GM19023 (cell line): ENCODE measurements at regions not wholly inside any gene's neighbourhood (a gene's known extent, or its start where the extent isn't known, plus 50 kb on each side); places are given as distances from the start of the nearest gene placed in this dataset.
"Not testable (repeated sequence)": the region's sequence is repeated elsewhere in the genome, so short reads cannot be mapped to it uniquely, and the experiment has no call there.

Source experiments
- ATAC-seq: cut with Tn5 transposase; IDR thresholded peaks from one replicate; pipeline ENCODE4 v1.9.1; 2021; ENCODE audit warnings: mild to moderate bottlenecking, moderate library complexity; ENCODE audit not compliant: unreplicated experiment

GRCh38 chrX:69065451-69065850, 99.8 kb downstream of the PJA1 start:
- ATAC-seq, result no peak

GRCh38 chrX:69063486-69063885, 101.8 kb downstream of the PJA1 start:
- no peak for ATAC-seq

- no peak for ATAC-seq
These were observed 102.8 kb downstream of the PJA1 start for GRCh38 chrX:69062493-69062892.

GRCh38 chrX:69060631-69061408, 104.4 kb downstream of the PJA1 start:
- no peak for ATAC-seq

GRCh38 chrX:69055193-69055592, 110.1 kb downstream of the PJA1 start:
- ATAC-seq, result no peak

- ATAC-seq, result not testable (repeated sequence)
These were observed 110.8 kb downstream of the PJA1 start for GRCh38 chrX:69054497-69054896.

- ATAC-seq, result peak; percentile 48
These were observed 113.4 kb downstream of the PJA1 start for GRCh38 chrX:69051901-69052300.

- no peak for ATAC-seq
These were observed 115.0 kb downstream of the PJA1 start for GRCh38 chrX:69050051-69050765.

GRCh38 chrX:69046996-69047490, 118.2 kb downstream of the PJA1 start:
- ATAC-seq, result no peak

- ATAC-seq, result no peak
These were observed 119.5 kb downstream of the PJA1 start for GRCh38 chrX:69045616-69046345.

GRCh38 chrX:69038816-69039215, 126.4 kb downstream of the PJA1 start:
- no peak for ATAC-seq

GRCh38 chrX:69038188-69038587, 127.1 kb downstream of the PJA1 start:
- no peak for ATAC-seq

- ATAC-seq, result no peak
These were observed 127.5 kb downstream of the PJA1 start for GRCh38 chrX:69037786-69038185.

GRCh38 chrX:69036674-69037573, 128.3 kb downstream of the PJA1 start:
- ATAC-seq, result no peak

- ATAC-seq, result no peak
These were observed 130.8 kb downstream of the PJA1 start for GRCh38 chrX:69034451-69034850.

- ATAC-seq, result no peak
These were observed 131.3 kb downstream of the PJA1 start for GRCh38 chrX:69033936-69034335.

GRCh38 chrX:69032601-69033000, 132.7 kb downstream of the PJA1 start:
- ATAC-seq, result no peak

GRCh38 chrX:69031971-69032391, 133.3 kb downstream of the PJA1 start:
- ATAC-seq, result no peak

- ATAC-seq, result no peak
These were observed 134.1 kb downstream of the PJA1 start for GRCh38 chrX:69031181-69031580.

GRCh38 chrX:69029771-69030170, 135.5 kb downstream of the PJA1 start:
- no peak for ATAC-seq

- ATAC-seq, result peak; percentile 25
These were observed 136.5 kb downstream of the PJA1 start for GRCh38 chrX:69028761-69029120.
